H9 (cell line): ENCODE measurements at regions not wholly inside any gene's neighbourhood (a gene's known extent, or its start where the extent isn't known, plus 50 kb on each side); places are given as distances from the start of the nearest gene placed in this dataset.

ENCODE experiments used
- DNase-seq: peaks from one replicate; pipeline ENCODE4 v3.0.0-alpha.2; 2017
- H2AFZ ChIP-seq: one replicate; pipeline ENCODE4 v1.6.1; 2013; ENCODE audit warnings: mild to moderate bottlenecking, low read length, control low read depth, moderate library complexity
- H2AK5ac ChIP-seq: 2 replicates; pipeline ENCODE4 v1.6.1; 2013; ENCODE audit warnings: low read length, control low read depth, mixed read lengths; ENCODE audit not compliant: insufficient read length
- H2BK120ac ChIP-seq: one replicate; pipeline ENCODE4 v1.6.1; 2013; ENCODE audit warnings: low read depth, mild to moderate bottlenecking, low read length, control low read depth, inconsistent platforms; ENCODE audit not compliant: poor library complexity, severe bottlenecking
- H2BK12ac ChIP-seq: 2 replicates; pipeline ENCODE4 v1.6.1; 2013; ENCODE audit warnings: low read length, control low read depth, mixed read lengths, low read depth; ENCODE audit not compliant: insufficient read length
- H2BK15ac ChIP-seq: 2 replicates; pipeline ENCODE4 v1.6.1; 2013; ENCODE audit warnings: low read depth, low read length, control low read depth
- H2BK20ac ChIP-seq: one replicate; pipeline ENCODE4 v1.6.1; 2013; ENCODE audit warnings: low read depth, mild to moderate bottlenecking, low read length, control low read depth, inconsistent platforms; ENCODE audit not compliant: poor library complexity, severe bottlenecking
- H2BK5ac ChIP-seq: 2 replicates; pipeline ENCODE4 v1.6.1; 2013; ENCODE audit warnings: low read length, control low read depth, mixed read lengths; ENCODE audit not compliant: insufficient read length
- H3K14ac ChIP-seq: 2 replicates; pipeline ENCODE4 v1.6.1; 2013; ENCODE audit warnings: low read length, control low read depth; ENCODE audit not compliant: insufficient read depth
- H3K18ac ChIP-seq: 2 replicates; pipeline ENCODE4 v1.6.1; 2013; ENCODE audit warnings: low read depth, mild to moderate bottlenecking, mixed read lengths, low read length, control low read depth; ENCODE audit not compliant: insufficient read length
- H3K23ac ChIP-seq: 2 replicates; pipeline ENCODE4 v1.6.1; 2013; ENCODE audit warnings: low read length, control low read depth, mixed read lengths, low read depth; ENCODE audit not compliant: insufficient read length
- H3K23me2 ChIP-seq: 2 replicates; pipeline ENCODE4 v1.6.1; 2013; ENCODE audit warnings: low read depth, mild to moderate bottlenecking, mixed read lengths, low read length, control low read depth; ENCODE audit not compliant: insufficient read length, poor library complexity, severe bottlenecking
- H3K27ac ChIP-seq: 2 replicates; pipeline ENCODE4 v1.5.1; 2013; ENCODE audit warnings: low read length, control low read depth, mixed read lengths, low read depth; ENCODE audit not compliant: insufficient read length
- H3K27me3 ChIP-seq: 2 replicates; pipeline ENCODE4 v1.6.1; 2013; ENCODE audit warnings: low read length, control low read depth, inconsistent platforms; ENCODE audit not compliant: insufficient read depth
- H3K4ac ChIP-seq: 2 replicates; pipeline ENCODE4 v1.6.1; 2013; ENCODE audit warnings: low read depth, mild to moderate bottlenecking, control low read depth, inconsistent platforms, low read length, moderate library complexity
- H3K4me1 ChIP-seq: 2 replicates; pipeline ENCODE4 v1.6.1; 2013; ENCODE audit warnings: low read length, control low read depth, inconsistent platforms; ENCODE audit not compliant: insufficient read depth
- H3K4me2 ChIP-seq: 2 replicates; pipeline ENCODE4 v1.6.1; 2013; ENCODE audit warnings: low read length, control low read depth, mixed read lengths; ENCODE audit not compliant: insufficient read length, insufficient read depth
- H3K56ac ChIP-seq: 2 replicates; pipeline ENCODE4 v1.6.1; 2013; ENCODE audit warnings: low read depth, mild to moderate bottlenecking, mixed read lengths, low read length, control low read depth; ENCODE audit not compliant: insufficient read length
- H3K79me1 ChIP-seq: 2 replicates; pipeline ENCODE4 v1.6.1; 2013; ENCODE audit warnings: low read depth, mild to moderate bottlenecking, moderate library complexity, low read length, control low read depth, inconsistent platforms; ENCODE audit not compliant: insufficient read depth, poor library complexity, severe bottlenecking
- H3K79me2 ChIP-seq: 2 replicates; pipeline ENCODE4 v1.6.1; 2013; ENCODE audit warnings: low read length, control low read depth, inconsistent platforms; ENCODE audit not compliant: insufficient read depth
- H3K9ac ChIP-seq: 2 replicates; pipeline ENCODE4 v1.6.1; 2013; ENCODE audit warnings: low read length, control low read depth, mixed read lengths; ENCODE audit not compliant: insufficient read length; ENCODE audit errors: extremely low read depth
- H3K9me3 ChIP-seq: one replicate; pipeline ENCODE4 v1.6.1; 2013; ENCODE audit warnings: low read depth, low read length, inconsistent platforms; ENCODE audit not compliant: control insufficient read depth
- H3T11ph ChIP-seq: one replicate; pipeline ENCODE4 v1.6.1; 2013; ENCODE audit warnings: mild to moderate bottlenecking, low read length, control low read depth, inconsistent platforms
- H4K20me1 ChIP-seq: one replicate; pipeline ENCODE4 v1.6.1; 2013; ENCODE audit not compliant: control insufficient read depth, insufficient read length, insufficient read depth
- H4K5ac ChIP-seq: 2 replicates; pipeline ENCODE4 v1.6.1; 2013; ENCODE audit warnings: low read depth, mild to moderate bottlenecking, mixed read lengths, low read length, control low read depth; ENCODE audit not compliant: insufficient read length
- H4K8ac ChIP-seq: replicated peaks from 2 replicates; pipeline ENCODE4 v1.6.1; 2013; ENCODE audit warnings: low read length, control low read depth, mixed read lengths, low read depth; ENCODE audit not compliant: insufficient read length
- H4K91ac ChIP-seq: 2 replicates; pipeline ENCODE4 v1.6.1; 2013; ENCODE audit warnings: low read depth, mild to moderate bottlenecking, moderate library complexity, mixed read lengths, low read length, control low read depth; ENCODE audit not compliant: insufficient read length
- H3K27ac Mint-ChIP-seq, 3 experiments: 2 replicates in 2 of 3; 3 replicates in 1 of 3; pipeline ENCODE4 v1.8.0; 2020 to 2021; ENCODE audit warnings: mixed read lengths in 3 of 3, mild to moderate bottlenecking in 1 of 3, moderate library complexity in 1 of 3
- H3K27me3 Mint-ChIP-seq: 2 replicates; pipeline ENCODE4 v1.8.0; 2021; ENCODE audit warnings: low read depth, mild to moderate bottlenecking, moderate library complexity, mixed read lengths
- H3K36me3 Mint-ChIP-seq, 3 experiments: 2 replicates in 2 of 3; 3 replicates in 1 of 3; pipeline ENCODE4 v1.8.0; 2020 to 2021; ENCODE audit warnings: low read depth in 3 of 3, mixed read lengths in 3 of 3; ENCODE audit not compliant: insufficient read depth in 1 of 3
- H3K4me1 Mint-ChIP-seq, 2 experiments: 2 replicates each; pipeline ENCODE4 v1.8.0; 2020; ENCODE audit warnings: mixed read lengths in 2 of 2
- H3K4me3 Mint-ChIP-seq, 2 experiments: 2 replicates in 1 of 2; 3 replicates in 1 of 2; pipeline ENCODE4 v1.8.0; 2020 to 2021; ENCODE audit warnings: mild to moderate bottlenecking in 2 of 2, mixed read lengths in 2 of 2, moderate library complexity in 1 of 2
- H3K9me3 Mint-ChIP-seq, 2 experiments: 2 replicates in 1 of 2; 3 replicates in 1 of 2; pipeline ENCODE4 v1.8.0; 2020; ENCODE audit warnings: mild to moderate bottlenecking in 2 of 2, mixed read lengths in 2 of 2, moderate library complexity in 1 of 2
- WGBS: extraction: QIAGEN DNeasy Blood & Tissue Kit; methylation state at CpG from one replicate; pipeline ENCODE4 v1.1.7; 2013; ENCODE audit warnings: missing lambda C conversion rate, low lambda C conversion rate, mixed read lengths; ENCODE audit not compliant: insufficient read length; ENCODE audit errors: extremely low coverage; 5-methylcytosine and 5-hydroxymethylcytosine counted together
- TF ChIP-seq, protein P1 (sequence below): fragments of 200-600 bp; sonication (generic); conservative IDR thresholded peaks from 3 replicates; pipeline ENCODE4 v1.8.0; 2021; ENCODE audit warnings: antibody characterized with exemption, mild to moderate bottlenecking

DNA sequence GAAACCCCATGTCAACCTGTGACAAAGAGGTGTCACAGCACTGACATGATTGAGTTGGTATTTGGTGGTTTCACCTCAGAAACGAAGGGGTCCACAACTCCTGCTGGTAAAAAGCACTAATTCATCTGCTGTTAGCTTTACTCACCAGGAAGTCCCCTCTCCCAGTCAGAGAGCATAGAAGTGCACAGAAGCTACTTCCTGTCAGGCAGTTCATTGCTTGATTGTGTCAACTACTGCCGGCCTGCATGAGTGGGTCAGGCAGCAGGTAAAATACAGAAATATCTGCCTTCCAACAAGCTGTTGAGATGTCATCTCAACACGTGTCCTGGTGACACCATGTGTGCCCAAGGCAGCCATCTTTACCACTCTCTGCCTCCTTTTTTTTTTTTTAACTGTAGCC lies 596.6 kb upstream of the NR2F2 start:
- Histone ChIP-seq H3K27me3 (no peaks in the 10 kb centered on the region), H2BK12ac (no peak overlapping the region), H3K23me2 (no peaks in the 10 kb centered on the region), H3K23ac (no peak overlapping the region), H4K8ac (no peak overlapping the region), H3K18ac (no peak overlapping the region), H2BK20ac (no peak overlapping the region), H3K27ac (no peak overlapping the region), H3K79me2 (no peaks in the 10 kb centered on the region), H3K14ac (no peak overlapping the region), H2AFZ (no peak overlapping the region), H2BK15ac (no peak overlapping the region), H3K9me3 (no peaks in the 10 kb centered on the region), H3K56ac (no peak overlapping the region), H3K4ac (no peak overlapping the region), H3K4me1 (0 out of 2 replicates have a peak, but pooled peaks cover 2% of the 10 kb centered on the region), H3K4me2 (no peak overlapping the region), H4K5ac (no peak overlapping the region), H4K91ac (no peak overlapping the region), H2AK5ac (no peak overlapping the region), H3T11ph (no peak overlapping the region), H3K9ac (no peak overlapping the region), H4K20me1 (no peaks in the 10 kb centered on the region), H3K79me1 (no peaks in the 10 kb centered on the region), H2BK120ac (no peak overlapping the region), H2BK5ac (no peak overlapping the region)
- Mint-ChIP-seq H3K4me3 (no peak overlapping the region), H3K36me3 (no peaks in the 10 kb centered on the region), H3K27me3 (no peaks in the 10 kb centered on the region), H3K9me3 (0 out of 5 replicates have a peak, but pooled peaks cover 0 to 2% of the 10 kb centered on the region in 2 experiments), H3K27ac (no peak overlapping the region), H3K4me1 (no peaks in the 10 kb centered on the region; a peak in 1 of 4 replicates)
- DNase-seq: no peak
- no CpG with 5 or more reads among the region's 3 CpGs for WGBS
- TF ChIP-seq, protein P1, sequence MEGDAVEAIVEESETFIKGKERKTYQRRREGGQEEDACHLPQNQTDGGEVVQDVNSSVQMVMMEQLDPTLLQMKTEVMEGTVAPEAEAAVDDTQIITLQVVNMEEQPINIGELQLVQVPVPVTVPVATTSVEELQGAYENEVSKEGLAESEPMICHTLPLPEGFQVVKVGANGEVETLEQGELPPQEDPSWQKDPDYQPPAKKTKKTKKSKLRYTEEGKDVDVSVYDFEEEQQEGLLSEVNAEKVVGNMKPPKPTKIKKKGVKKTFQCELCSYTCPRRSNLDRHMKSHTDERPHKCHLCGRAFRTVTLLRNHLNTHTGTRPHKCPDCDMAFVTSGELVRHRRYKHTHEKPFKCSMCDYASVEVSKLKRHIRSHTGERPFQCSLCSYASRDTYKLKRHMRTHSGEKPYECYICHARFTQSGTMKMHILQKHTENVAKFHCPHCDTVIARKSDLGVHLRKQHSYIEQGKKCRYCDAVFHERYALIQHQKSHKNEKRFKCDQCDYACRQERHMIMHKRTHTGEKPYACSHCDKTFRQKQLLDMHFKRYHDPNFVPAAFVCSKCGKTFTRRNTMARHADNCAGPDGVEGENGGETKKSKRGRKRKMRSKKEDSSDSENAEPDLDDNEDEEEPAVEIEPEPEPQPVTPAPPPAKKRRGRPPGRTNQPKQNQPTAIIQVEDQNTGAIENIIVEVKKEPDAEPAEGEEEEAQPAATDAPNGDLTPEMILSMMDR: no peak
